Epithelial cell of prostate (primary cell): ENCODE measurements at regions not wholly inside any gene's neighbourhood (a gene's known extent, or its start where the extent isn't known, plus 50 kb on each side); places are given as distances from the start of the nearest gene placed in this dataset.
"Not testable (repeated sequence)": the region's sequence is repeated elsewhere in the genome, so short reads cannot be mapped to it uniquely, and the experiment has no call there.

ENCODE experiments used
- DNase-seq: peaks from one replicate; pipeline ENCODE4 v3.0.0-alpha.2; 2011; ENCODE audit warnings: low read depth, low spot score
- H3K27ac ChIP-seq: fragments of 450-650 bp; 2 replicates; pipeline ENCODE4 v1.5.1; 2017; ENCODE audit warnings: mild to moderate bottlenecking

DNA sequence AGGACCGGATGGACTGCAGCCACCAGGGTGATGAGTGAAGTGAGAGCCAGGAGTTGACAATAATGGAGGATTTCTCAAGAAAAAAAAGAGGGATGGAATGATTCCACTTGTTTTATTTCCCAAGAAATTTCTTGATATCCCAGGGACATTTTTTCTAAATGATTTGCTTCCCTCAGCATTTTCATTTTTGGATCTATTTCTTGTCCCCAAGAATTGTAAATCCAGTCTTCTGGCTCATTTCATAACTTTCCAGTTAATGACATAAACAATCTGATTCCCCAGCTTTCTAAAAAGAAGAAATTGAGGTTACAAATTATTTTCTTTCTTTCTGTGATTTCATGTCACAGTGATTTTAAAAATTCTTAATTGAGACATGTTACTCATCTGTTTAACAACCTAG lies 446.5 kb downstream of the PRR16 start:
- DNase-seq = no peak

DNA sequence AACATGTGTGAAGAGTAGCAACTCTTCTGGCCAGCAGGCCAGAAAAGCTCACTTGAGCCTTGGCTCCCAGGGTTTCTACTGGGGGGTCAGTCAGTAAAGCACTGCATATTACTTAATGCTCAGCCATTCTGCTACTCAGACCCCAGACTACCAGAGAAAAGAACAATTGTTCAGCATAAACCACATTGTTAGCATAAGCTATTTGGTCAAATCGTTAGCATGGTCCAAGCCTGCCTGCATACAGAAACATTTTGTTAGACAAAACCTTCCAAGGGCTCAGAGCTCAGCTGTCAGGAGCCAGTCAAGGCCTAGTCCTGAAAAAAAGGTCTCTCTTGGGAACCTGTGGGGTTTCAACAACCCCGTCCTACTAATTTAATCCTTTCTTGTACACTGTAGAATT lies 449.3 kb downstream of the PRR16 start:
- DNase-seq = no peak

More for the DNA sequence above, 446.5 kb downstream of the PRR16 start:
- H3K27ac ChIP-seq = no peak overlapping the region

DNA sequence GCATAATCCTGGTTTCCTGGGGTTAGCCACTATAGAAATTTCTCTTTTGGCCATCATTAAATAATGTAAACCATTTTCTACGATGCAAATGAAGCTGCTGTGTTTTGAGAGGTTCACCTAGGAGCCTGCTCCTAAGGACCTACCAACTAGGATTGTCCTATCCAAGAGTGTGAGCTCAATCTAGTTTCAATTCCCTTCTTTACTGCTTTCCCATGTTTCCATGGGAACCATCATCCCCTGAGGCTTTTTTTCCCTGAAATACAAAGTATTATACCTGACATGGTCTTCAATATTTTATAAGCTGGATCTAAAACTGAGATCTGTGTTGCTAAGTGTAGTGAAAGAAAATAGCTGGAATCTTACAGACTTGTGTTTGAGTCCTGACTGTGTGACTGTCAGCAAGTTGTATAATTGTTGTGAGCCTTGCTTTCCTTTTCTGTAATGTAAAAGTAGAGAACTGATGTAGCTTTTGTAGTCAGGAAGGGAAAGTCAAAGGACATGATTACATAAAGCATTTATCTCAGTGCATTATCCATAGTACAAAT lies 453.2 kb downstream of the PRR16 start:
- DNase-seq = no peak
- H3K27ac ChIP-seq = no peak overlapping the region

More for the DNA sequence above, 449.3 kb downstream of the PRR16 start:
- no peak overlapping the region for H3K27ac ChIP-seq

DNA sequence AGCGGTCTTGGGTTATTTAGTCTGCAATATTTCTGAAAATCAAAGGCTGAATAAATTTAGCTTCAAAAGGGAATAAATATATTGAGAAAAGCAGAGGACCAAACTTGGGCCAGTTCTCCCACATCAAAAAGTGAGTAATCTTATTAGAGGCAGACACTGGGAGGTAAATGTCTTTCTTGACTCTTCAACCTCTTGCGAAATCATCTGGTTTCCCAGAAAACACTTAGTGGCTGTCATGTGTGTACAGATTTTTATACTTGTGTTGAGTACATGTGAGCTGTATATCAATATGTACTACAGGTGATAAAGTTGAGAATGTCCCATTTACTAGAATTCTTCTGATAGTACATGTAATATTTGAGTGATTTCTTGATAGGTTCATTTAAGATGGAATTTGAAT lies 454.9 kb downstream of the PRR16 start:
- H3K27ac ChIP-seq = no peak overlapping the region

DNA sequence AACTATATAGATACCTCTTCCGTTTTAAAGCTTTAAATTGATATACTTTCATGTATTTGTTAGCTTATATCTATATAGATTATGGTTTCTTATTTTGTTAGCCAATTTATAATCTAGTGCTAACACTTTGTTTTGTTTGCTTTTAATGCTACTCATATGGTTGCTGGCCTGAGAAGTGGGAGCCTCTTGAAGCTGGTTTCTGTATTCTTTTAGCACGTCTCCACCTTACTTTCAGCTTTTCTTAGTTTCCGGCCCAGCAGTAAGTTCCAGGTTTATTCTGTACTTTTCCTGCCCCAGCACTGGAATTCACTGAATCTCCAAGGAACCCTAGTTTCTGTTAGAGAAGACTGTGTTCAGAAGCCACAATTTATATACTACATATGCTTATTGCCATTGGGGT lies 458.9 kb downstream of the PRR16 start:
- DNase-seq = no peak
- H3K27ac ChIP-seq = no peak overlapping the region

More for the DNA sequence above, 454.9 kb downstream of the PRR16 start:
- DNase-seq = no peak

DNA sequence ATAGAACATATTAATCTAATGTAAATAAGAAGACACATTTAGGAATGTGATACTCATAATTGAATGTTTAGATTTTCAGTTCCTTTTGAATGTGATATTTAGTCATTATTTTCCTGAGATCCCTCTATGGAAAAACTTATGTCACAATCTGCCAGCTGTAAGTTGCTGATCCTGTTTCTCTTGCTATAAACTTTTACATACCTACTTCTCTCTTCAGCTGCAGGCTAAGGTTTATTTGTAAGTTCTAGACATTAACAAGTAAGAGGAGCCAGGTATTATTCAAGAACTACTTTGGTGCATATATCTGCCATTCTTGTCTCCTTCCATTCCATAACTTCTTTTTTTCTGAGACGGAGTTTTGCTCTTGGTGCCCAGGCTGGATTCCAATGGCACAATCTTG lies 462.4 kb downstream of the PRR16 start:
- DNase-seq = no peak

DNA sequence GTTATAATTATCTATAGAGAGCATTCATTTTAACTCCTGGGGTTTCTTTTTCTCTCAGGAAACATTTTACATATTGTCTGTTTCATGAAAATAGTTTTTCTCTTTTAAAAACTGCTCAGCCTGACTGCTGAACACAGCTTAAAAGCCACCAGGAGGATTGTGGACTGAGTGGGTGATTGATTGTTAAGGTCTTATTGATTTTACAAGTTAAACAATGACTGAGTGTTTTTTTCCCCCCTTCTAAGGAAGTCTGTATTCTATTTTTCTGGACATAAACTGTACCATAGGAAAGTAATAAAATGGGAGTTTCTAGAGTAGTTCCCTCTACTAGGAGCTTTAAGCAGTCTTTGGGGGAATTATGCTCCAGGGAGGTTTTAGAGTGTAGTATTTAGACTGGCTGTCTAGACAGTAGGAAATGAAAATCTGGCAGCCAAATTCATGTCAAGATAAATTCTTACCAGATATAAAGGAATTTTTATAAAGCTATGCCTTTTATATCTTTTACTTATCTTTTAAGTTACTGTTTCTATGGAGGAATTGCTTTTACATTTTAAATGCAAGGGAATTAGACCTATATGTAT lies 463.9 kb downstream of the PRR16 start:
- DNase-seq = no peak
- H3K27ac ChIP-seq = no peak overlapping the region

More for the DNA sequence above, 462.4 kb downstream of the PRR16 start:
- H3K27ac ChIP-seq = no peak overlapping the region

DNA sequence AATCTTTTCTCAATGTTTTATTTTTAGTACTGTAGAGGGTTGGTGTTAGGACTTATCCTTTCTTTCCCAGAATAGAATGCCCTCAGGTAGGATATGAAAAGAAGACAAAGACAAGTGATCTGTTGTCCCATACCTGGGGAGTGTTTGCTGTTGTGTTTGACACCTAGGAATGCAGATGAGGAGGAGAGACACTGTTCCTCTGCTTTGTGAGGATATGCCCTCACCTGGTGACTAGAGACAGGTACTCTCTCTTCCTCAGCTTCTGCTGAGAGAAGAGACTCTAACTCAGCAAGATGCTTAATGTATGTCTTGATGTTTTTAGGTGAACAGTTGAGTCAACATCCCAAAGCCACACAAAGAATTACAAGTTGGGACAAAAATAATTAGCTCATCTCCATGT lies 468.4 kb downstream of the PRR16 start:
- DNase-seq = no peak
- no peak overlapping the region for H3K27ac ChIP-seq

DNA sequence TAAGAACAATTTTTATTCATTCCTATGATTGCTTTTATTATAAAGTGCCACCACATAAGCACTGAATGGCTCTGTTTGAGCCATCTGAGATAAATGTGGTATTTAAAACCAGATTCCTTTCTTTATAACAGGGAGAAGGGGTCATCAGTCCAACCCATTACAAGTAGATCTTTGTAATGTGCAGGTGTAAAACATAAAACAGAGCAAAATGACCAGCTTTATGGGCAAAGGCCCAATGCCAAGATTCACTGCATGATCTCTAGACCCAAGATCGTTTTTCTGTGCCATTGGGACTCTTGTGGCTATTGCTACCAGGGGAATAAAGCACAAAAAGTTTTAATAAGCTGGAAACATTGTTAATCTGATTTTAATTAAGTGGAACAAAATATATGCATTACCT lies 469.9 kb downstream of the PRR16 start:
- DNase-seq = no peak
- no peak overlapping the region for H3K27ac ChIP-seq

DNA sequence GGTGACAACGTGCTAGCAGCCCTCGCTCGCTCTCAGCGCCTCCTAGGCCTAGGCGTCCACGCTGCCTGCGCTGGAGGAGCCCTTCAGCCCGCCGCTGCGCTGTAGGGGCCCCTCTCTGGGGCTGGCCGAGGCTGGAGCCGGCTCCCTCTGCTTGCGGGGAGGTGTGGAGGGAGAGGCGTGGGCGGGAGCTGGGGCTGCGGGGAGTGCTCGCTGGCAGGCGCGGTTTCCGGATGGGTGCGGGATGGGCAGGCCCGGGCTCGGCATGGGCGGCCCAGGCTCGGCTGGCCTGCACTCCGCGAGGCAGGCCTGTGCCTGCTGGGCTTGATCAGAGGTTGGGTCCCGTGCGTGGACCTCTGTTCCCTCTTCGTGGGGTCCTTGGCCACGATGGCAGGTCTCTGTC lies 472.6 kb downstream of the PRR16 start:
- no peak overlapping the region for H3K27ac ChIP-seq
- DNase-seq = no peak

DNA sequence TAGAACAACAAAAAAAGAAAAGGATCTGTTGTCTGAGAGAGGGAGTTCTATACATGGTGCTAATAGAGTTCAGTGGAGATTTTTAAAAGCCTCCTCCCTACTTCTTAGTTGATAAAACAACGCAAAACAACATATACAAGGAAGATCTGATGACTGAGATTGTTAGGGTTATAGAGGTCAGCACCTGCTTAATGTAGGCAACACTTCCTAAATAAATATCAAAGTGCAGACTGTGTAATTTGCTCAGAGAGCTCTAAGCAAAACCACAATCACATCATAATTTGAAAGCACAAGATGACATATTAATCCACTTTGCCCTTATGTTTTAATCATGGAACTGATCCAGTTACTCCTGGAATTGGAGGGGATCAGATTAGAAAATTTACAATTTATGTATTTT lies 474.5 kb downstream of the PRR16 start:
- DNase-seq = no peak
- no peak overlapping the region for H3K27ac ChIP-seq

DNA sequence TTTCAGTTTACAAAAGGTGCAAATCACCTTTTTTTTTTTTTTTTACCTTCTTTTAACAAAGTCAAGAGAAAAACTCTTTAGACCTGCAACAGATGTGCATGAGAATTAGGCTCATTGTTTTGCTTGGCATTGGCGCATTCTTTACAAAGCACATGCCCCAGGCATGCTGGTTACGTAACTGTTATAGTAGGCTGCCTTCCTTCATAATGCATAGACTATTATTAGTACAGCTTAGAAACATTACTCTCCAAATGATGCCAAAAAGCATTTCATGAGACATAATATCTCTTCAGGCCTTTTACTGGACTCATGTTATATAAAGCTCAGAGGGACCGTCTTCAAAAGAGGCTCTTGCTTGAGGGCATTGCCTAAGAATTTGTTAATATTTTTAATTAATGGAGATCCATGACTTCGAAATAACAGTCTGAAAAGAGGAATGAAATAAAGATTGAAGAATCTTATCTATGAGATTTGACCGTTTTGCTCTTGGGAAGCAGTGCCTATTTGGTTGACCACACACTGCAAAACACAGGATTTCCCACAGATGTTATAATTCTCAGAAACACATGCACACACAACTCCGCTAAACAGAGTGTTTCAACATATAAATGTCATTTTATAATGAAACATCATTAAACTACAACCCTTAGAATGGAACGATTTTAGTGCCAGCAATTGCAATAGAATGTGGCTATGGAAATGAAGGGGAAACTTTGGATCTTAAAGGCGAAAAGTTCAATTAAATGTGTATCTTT lies 478.7 kb downstream of the PRR16 start:
- H3K27ac ChIP-seq = no peak overlapping the region
- DNase-seq = peak; percentile 0

DNA sequence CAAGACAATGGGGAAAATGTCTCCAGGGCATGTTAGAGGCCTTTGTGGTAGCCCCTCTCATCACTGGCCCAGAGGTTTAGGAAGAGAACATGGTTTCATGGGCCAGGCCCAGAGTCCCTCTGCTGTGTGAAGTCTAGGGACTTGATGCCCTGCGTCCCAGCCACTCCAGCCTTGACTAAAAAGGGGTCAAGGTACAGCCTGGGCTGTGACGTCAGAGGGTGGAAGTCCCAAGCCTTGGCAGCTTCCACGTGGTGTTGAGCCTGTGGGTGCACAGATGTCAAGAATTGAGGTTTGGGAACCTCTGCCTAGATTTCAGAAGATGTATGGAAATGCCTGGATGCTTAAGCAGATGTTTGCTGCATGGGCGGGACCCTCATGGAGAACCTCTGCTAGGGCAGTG lies 485.5 kb downstream of the PRR16 start:
- not testable (repeated sequence) for H3K27ac ChIP-seq, DNase-seq

DNA sequence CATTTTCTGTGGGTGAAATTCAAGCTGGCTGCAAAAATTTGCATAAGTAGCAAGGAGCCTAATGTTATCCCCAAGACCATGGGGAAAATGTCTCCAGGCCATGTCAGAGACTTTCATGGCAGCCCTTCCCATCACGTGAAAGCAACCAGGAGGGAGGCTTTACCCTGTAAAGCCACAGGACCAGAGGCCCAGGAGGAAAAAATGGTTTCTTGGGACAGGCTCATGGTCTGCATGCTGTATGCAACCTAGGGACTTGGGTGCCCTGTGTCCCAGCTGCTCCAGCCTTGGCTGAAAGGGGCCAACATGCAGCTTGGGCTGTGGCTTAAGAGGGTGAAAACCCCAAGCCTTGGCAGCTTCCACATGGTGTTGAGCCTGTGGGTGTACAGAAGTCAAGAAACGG lies 489.3 kb downstream of the PRR16 start:
- DNase-seq, H3K27ac ChIP-seq: not testable (repeated sequence)

DNA sequence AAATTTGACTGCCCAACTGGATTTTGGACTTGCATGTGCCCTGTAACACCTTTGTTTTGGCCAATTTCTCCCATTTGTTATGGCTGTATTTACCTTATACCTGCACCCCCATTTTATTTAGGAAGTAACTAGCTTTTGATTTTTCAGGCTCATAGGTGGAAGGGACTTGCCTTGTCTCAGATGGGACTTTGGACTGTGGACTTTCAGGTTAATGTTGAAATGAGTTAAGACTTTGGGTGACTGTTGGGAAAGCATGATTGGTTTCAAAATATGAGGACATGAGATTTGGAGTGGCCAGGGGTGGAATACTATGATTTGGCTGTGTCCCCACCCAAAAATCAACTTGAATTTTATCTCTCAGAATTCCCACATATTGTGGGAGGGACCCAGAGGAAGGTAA lies 490.2 kb downstream of the PRR16 start:
- no peak for DNase-seq

DNA sequence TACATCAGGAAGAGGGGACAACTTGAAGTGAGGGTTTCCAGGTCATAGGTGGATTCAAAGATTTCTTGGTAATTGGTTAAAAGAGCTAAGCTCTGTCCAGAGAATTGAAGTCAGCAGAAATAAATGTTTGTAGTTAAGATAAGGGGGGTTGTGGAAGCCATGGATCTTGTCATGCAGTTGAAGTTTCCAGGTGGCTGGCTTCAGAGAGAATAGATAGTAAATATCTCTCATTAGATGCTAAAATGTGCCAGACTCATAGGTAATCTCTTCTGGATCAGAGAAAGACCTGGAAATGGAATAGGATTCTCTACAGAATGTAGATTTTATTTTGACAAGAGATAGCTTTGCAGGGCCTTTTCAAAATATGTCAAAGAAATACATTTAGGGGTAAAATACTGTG lies 491.7 kb downstream of the PRR16 start:
- no peak overlapping the region for H3K27ac ChIP-seq
- DNase-seq = no peak

More for the DNA sequence above, 490.2 kb downstream of the PRR16 start:
- no peak overlapping the region for H3K27ac ChIP-seq

DNA sequence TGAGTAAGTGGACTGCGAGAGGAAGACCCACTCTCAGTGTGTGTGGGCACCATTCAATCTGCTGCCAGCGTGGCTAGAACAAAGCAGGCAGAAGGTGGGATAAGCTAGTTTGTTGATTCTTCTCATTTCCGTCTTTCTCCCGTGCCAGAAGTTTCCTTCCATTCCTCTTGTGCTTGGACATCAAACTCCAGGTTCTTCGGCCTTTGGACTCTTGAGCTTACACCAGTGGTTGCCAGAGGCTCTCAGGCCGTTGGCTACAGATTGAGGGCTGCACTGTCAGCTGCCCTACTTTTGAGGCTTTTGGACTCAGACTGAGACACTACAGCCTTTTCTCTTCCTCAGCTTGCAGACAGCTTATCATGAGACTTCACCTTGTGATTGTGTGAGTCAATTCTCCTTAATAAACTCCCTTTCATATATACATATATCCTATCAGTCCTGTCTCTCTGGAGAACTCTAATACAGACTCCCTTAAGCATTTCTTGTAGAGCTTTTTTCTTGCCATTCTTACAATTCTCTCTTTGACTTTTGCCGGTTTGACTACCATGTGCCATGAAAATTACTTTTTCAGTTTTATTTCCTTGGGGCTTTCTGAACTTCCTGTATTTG lies 494.9 kb downstream of the PRR16 start:
- no peak for DNase-seq
- H3K27ac ChIP-seq = no peak overlapping the region

DNA sequence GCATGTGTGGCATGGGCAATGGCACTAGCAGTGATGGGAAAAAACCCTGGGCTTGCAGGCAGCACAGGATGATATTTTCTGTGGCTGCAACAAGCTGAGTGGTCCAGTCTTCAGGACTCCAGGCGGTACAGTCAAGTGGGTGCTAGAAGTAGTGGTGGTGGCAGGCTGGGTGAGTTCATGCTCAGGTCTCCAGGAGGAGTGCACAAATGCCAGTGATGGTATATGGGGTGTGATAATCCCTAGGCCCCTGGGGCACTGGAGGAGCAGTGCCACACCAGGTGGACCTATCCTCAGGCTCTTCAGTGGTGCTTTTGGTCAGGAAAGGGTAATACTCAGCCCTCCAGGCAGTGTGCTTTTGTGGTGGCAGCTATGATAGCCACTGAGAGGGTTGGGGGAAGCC lies 496.4 kb downstream of the PRR16 start:
- no peak overlapping the region for H3K27ac ChIP-seq
- no peak for DNase-seq

DNA sequence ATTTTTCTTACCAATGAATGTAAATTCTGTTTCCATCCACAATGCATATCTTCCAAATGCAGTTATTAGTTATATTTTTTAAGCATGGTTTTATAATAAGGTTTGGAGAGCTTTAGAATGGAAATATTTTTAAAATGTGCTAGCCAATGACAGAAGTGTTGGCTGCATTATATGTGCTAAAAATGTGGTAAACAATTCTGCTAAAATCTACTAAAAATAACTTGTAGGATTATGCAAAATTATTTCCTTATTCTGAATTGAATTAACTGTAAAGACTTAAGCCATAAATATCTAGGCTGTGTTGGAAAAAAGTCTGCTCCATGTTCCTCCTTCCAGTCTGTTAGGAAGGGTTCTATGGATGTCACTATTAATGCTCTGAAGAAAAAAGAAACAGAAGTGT lies 503.3 kb downstream of the PRR16 start:
- DNase-seq = no peak
- no peak overlapping the region for H3K27ac ChIP-seq

DNA sequence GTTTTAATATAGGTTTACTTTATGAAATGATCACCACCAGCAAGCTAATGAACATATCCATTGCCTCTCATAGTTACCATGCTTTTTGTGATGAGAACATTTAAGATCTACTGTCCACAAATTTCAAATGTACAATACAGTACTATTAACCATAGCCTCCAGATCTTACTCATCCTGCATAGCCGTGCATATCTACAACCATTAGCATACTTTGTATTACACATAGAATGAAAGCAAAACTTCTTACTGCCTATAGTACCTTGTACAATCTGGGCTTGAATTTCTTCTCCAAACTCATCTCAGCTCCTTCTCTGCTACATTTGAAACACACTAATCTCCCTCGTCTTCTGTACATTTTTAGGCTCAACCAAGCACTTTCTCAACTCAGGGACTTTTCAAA lies 510.6 kb downstream of the PRR16 start:
- DNase-seq = no peak

DNA sequence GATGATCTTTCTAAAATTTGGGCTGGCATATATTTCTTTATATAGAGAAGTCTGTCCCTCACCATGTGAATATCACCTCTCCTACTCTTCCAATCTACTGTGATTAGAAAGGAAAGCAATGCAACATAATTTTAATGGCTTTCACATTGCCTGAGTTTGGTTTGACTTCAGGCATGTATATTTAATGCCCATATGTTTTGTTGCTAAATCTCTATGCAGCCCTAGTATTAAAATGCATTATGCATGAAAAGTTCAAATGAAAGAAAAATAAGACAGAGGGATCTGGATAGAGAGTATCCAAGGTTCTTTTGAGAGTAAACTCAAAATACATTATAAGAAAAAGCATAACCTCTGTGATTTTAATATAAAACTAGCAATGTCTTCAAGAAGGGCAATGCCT lies 518.3 kb downstream of the PRR16 start:
- H3K27ac ChIP-seq = no peak overlapping the region
- DNase-seq = no peak

More for the DNA sequence above, 510.6 kb downstream of the PRR16 start:
- no peak overlapping the region for H3K27ac ChIP-seq
